Neural cell (in vitro differentiated cells): ENCODE measurements at regions not wholly inside any gene's neighbourhood (a gene's known extent, or its start where the extent isn't known, plus 50 kb on each side); places are given as distances from the start of the nearest gene placed in this dataset.

ENCODE experiments used
- H2AFZ ChIP-seq: fragments of 200-600, 300-800 bp; sonication (generic), shearing (Covaris generic); 2 replicates; pipeline ENCODE4 v1.6.0; 2014; ENCODE audit warnings: low read depth, mild to moderate bottlenecking, antibody characterized with exemption, low read length, moderate library complexity
- H3F3A ChIP-seq: fragments of 200-600 bp; shearing (Covaris generic); 2 replicates; pipeline ENCODE4 v1.6.1; 2016; ENCODE audit warnings: mild to moderate bottlenecking, moderate library complexity, mixed read lengths, antibody characterized with exemption, low read length; ENCODE audit not compliant: insufficient read depth, poor library complexity, severe bottlenecking
- H3K27ac ChIP-seq: fragments of 200-600, 300-800 bp; sonication (generic), shearing (Covaris generic); 2 replicates; pipeline ENCODE4 v1.5.1; 2014; ENCODE audit warnings: mild to moderate bottlenecking, low read length, moderate library complexity
- H3K27me3 ChIP-seq: fragments of 300-800, 200-600 bp; sonication (generic), shearing (Covaris generic); 2 replicates; pipeline ENCODE4 v1.6.0; 2014; ENCODE audit warnings: mild to moderate bottlenecking, low read depth, low read length, moderate library complexity; ENCODE audit not compliant: insufficient read depth
- H3K36me3 ChIP-seq: fragments of 300-800, 200-600 bp; sonication (generic), shearing (Covaris generic); 2 replicates; pipeline ENCODE4 v1.5.1; 2014; ENCODE audit warnings: mild to moderate bottlenecking, antibody characterized with exemption, low read length, moderate library complexity; ENCODE audit not compliant: insufficient read depth
- H3K4me2 ChIP-seq: fragments of 300-800, 200-600 bp; sonication (generic), shearing (Covaris generic); 2 replicates; pipeline ENCODE4 v1.6.0; 2014; ENCODE audit warnings: mild to moderate bottlenecking, low read length
- H3K4me3 ChIP-seq: fragments of 300-800, 200-600 bp; sonication (generic), shearing (Covaris generic); 2 replicates; pipeline ENCODE4 v1.5.1; 2014; ENCODE audit warnings: mild to moderate bottlenecking, low read length, moderate library complexity
- H3K79me2 ChIP-seq: fragments of 200-600 bp; shearing (Covaris generic); replicated peaks from 2 replicates; pipeline ENCODE4 v1.6.0; 2014; ENCODE audit warnings: mild to moderate bottlenecking, low read length, moderate library complexity; ENCODE audit not compliant: insufficient read depth
- H3K9ac ChIP-seq: fragments of 300-800, 200-600 bp; sonication (generic), shearing (Covaris generic); 2 replicates; pipeline ENCODE4 v1.6.1; 2016; ENCODE audit warnings: mild to moderate bottlenecking, low read length, mixed read lengths
- H3K9me2 ChIP-seq: fragments of 200-600 bp; shearing (Covaris generic); 2 replicates; pipeline ENCODE4 v1.6.1; 2016; ENCODE audit warnings: mild to moderate bottlenecking, low read length, mixed read lengths; ENCODE audit not compliant: insufficient read depth
- H3K9me3 ChIP-seq: fragments of 200-600, 300-800 bp; sonication (generic), shearing (Covaris generic); 2 replicates; pipeline ENCODE4 v1.6.1; 2016; ENCODE audit warnings: mild to moderate bottlenecking, mixed run types, low read length, moderate library complexity, mixed read lengths
- H4K20me1 ChIP-seq: fragments of 200-600 bp; shearing (Covaris generic); 2 replicates; pipeline ENCODE4 v1.6.1; 2016; ENCODE audit warnings: mild to moderate bottlenecking, mixed run types; ENCODE audit not compliant: insufficient read depth
- EP300 ChIP-seq: fragments of 450-650 bp; conservative IDR thresholded peaks from 2 replicates; pipeline ENCODE4 v1.6.1; 2014; ENCODE audit warnings: antibody characterized with exemption, mild to moderate bottlenecking, moderate library complexity; ENCODE audit not compliant: poor library complexity, severe bottlenecking
- EZH2 ChIP-seq: fragments of 200-600, 300-800 bp; shearing (Covaris generic), sonication (generic); IDR thresholded peaks from 2 replicates; pipeline ENCODE4 v1.6.1; 2014; ENCODE audit warnings: antibody characterized with exemption, low read length, borderline replicate concordance, mild to moderate bottlenecking; ENCODE audit not compliant: insufficient read depth, poor library complexity, severe bottlenecking
- MXI1 ChIP-seq: fragments of 450-650 bp; conservative IDR thresholded peaks from 2 replicates; pipeline ENCODE4 v1.6.1; 2014; ENCODE audit warnings: antibody characterized with exemption, mild to moderate bottlenecking; ENCODE audit not compliant: poor library complexity, severe bottlenecking
- POLR2AphosphoS5 ChIP-seq: IDR thresholded peaks from 2 replicates; pipeline ENCODE4 v1.6.1; 2012
- RAD21 ChIP-seq: fragments of 450-650 bp; conservative IDR thresholded peaks from 2 replicates; pipeline ENCODE4 v1.6.1; 2014; ENCODE audit warnings: antibody characterized with exemption, mild to moderate bottlenecking, moderate library complexity
- REST ChIP-seq: IDR thresholded peaks from 2 replicates; pipeline ENCODE4 v1.6.1; 2012; ENCODE audit warnings: borderline replicate concordance
- SMC3 ChIP-seq: fragments of 450-650 bp; conservative IDR thresholded peaks from 2 replicates; pipeline ENCODE4 v1.6.1; 2014; ENCODE audit warnings: antibody characterized with exemption, mild to moderate bottlenecking, moderate library complexity; ENCODE audit not compliant: poor library complexity
- TAF1 ChIP-seq: IDR thresholded peaks from 2 replicates; pipeline ENCODE4 v1.6.1; 2012; ENCODE audit warnings: low read depth
- TF ChIP-seq, protein P1 (sequence below): fragments of 450-650 bp; IDR thresholded peaks from 2 replicates; pipeline ENCODE4 v1.5.1; 2014; ENCODE audit warnings: antibody characterized with exemption, mild to moderate bottlenecking, moderate library complexity; ENCODE audit not compliant: poor library complexity, severe bottlenecking

DNA sequence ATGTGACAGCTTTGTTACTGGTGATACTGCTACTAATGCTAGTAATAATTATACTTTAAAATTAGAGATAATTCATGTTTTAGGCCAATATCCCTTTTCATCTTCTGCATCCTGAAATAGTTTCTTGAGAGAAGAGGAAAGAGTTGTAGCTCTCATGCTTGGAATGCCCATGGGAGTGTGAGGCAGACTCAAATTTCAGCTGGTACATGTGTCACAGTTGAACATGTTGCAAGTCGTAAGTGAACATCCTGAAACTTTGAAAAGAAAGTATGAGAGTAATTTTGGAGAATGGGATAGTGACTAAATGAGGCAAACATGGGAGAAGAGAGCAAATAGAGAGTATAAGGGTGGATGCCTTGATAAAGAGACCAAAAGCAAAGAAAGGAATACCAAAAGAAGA, 168.0 kb downstream of the TMTC3 start:
- Histone ChIP-seq H3K9me3 (no peaks in the 10 kb centered on the region), H2AFZ (no peak overlapping the region), H4K20me1 (no peaks in the 10 kb centered on the region), H3K36me3 (no peaks in the 10 kb centered on the region), H3K4me3 (no peak overlapping the region), H3K9me2 (no peaks in the 10 kb centered on the region), H3F3A (no peaks in the 10 kb centered on the region), H3K79me2 (no peaks in the 10 kb centered on the region), H3K27ac (no peak overlapping the region), H3K27me3 (no peaks in the 10 kb centered on the region), H3K4me2 (no peak overlapping the region), H3K9ac (no peak overlapping the region)
- TF ChIP-seq EP300 (no peak), EZH2 (no peak), RAD21 (no peak), REST (no peak), TAF1 (no peak), POLR2AphosphoS5 (no peak), SMC3 (no peak), MXI1 (no peak)
- TF ChIP-seq, protein P1, sequence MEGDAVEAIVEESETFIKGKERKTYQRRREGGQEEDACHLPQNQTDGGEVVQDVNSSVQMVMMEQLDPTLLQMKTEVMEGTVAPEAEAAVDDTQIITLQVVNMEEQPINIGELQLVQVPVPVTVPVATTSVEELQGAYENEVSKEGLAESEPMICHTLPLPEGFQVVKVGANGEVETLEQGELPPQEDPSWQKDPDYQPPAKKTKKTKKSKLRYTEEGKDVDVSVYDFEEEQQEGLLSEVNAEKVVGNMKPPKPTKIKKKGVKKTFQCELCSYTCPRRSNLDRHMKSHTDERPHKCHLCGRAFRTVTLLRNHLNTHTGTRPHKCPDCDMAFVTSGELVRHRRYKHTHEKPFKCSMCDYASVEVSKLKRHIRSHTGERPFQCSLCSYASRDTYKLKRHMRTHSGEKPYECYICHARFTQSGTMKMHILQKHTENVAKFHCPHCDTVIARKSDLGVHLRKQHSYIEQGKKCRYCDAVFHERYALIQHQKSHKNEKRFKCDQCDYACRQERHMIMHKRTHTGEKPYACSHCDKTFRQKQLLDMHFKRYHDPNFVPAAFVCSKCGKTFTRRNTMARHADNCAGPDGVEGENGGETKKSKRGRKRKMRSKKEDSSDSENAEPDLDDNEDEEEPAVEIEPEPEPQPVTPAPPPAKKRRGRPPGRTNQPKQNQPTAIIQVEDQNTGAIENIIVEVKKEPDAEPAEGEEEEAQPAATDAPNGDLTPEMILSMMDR, result no peak

DNA sequence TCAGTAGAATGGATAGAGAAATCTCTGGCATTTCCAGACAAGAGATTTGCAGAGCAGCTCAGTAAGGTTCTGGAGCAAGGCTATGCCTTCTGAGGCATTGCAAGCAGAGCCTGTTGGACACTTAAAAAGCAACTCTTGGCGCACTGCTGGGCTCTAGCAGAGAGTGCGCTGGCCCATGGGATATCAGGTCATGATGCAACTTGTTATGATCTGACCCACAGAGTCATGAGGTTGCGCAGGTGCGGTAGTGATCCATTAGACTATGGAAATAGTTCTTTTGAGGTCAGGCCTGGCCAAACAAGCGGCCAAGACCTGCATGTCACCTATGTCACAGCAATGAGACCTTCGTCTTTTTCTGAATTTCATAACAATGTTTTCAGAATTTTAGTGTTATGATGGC, 168.6 kb downstream of the TMTC3 start:
- Histone ChIP-seq H3K27ac (no peak overlapping the region), H3K9me3 (no peaks in the 10 kb centered on the region), H4K20me1 (no peaks in the 10 kb centered on the region), H3F3A (no peaks in the 10 kb centered on the region), H3K79me2 (no peaks in the 10 kb centered on the region), H3K9me2 (no peaks in the 10 kb centered on the region), H3K36me3 (no peaks in the 10 kb centered on the region), H3K4me3 (no peak overlapping the region), H3K9ac (no peak overlapping the region), H3K4me2 (no peak overlapping the region), H3K27me3 (no peaks in the 10 kb centered on the region), H2AFZ (no peak overlapping the region)
- TF ChIP-seq SMC3 (no peak), RAD21 (no peak), MXI1 (no peak), REST (no peak), POLR2AphosphoS5 (no peak), EZH2 (no peak), TAF1 (no peak), EP300 (no peak)
- TF ChIP-seq, protein P1, result no peak
